Embryonic facial prominence (tissue), 1 donor: ENCODE measurements at regions not wholly inside any gene's neighbourhood (a gene's known extent, or its start where the extent isn't known, plus 50 kb on each side); places are given as distances from the start of the nearest gene placed in this dataset.

ENCODE experiments used
- DNase-seq: peaks from one replicate; pipeline ENCODE4 v3.0.0-alpha.2; 2016; ENCODE audit errors: extremely low spot score

DNA sequence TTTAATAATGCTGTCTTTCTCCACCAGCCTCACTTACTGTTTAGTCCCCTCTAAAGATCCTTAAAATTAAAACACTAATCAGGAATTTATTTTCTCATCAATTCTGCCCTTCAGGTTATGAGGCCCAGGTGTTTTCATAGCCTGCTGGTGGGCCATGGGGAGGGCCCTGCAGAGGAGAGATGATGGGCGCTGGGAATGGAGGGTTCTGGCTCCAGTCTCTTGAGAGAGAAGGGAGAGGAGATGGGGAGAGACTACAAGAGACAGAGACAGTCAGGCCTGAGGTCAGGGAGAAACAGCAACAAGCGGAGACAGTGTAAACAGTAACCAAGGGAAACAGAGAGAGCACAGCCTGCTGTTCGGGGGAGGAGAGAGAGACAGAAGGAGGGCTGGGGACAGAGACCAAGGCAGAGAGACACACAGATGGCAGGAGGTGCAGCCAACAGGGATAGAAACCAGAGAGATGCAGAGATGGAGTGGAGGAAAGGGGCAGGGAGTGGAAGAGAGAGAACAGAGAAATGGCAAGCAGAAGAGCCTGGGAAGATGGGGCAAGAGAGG lies 187.3 kb upstream of the SYT13 start:
- DNase-seq, result no peak

DNA sequence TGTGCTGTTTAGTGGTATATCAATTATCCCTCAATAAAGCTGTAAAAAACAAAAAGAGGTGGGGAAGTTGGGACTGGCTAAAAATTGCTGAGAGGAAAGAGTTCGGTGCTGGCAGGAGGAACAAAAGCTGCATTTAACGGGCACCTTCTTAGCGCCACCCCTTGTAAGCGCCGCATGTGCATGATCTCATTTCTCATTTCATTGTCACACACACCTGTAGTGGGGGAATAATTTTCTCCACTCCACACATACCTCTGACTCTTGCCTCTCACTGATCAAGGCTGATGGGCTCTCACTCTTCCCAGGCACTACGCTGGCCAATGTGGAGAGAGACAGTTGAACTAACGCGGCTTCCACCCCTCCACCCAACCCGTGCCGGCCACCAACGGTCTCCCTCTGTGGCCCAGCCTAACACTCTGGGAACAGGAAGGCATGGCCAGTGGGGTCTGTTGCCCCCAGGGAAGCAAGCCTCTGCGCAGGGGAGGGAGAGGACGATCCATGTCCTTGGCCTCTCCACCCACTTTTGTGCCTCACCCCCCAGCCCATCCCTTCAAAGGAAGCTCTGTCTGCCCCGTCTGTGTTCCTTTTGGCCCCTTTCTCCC lies 186.7 kb upstream of the SYT13 start:
- DNase-seq, result no peak

DNA sequence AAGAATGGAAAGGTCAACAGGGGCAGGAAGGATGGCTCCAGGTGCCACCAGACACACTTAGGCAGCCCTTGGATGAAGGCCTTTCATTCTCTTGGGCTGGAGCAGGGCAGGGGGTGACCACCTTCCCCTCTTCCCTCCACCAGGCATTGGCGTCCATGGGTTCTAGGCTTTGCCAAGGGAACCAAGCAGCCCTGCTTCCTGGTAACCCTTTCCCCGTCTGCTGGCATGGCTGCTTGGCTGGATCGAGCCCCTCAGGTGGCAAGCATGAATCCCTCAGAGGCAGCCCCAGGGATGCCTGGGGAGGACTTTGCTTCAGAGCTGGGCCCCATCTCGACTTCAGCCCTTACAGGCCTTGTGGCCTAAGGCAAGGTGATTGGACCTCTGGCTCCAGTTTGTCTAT lies 185.1 kb upstream of the SYT13 start:
- DNase-seq, result no peak

DNA sequence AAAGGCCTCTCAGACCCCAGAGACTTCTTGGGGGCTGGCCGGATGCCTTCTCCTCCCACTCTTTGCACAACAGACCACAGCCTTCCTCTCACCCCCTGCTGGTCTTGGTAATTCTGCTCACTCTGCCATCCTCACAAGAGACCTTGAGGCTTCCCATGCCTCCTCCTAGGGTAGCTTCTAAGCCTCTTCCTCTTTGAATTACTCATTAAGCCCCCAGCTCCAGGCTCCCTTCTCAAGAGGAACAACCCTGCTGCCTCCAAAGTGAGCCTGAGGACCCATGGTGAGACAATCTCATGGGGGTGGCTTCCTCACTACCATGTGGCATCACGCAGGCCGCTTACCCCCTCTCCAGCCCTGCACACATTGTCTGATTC lies 184.6 kb upstream of the SYT13 start:
- no peak for DNase-seq

DNA sequence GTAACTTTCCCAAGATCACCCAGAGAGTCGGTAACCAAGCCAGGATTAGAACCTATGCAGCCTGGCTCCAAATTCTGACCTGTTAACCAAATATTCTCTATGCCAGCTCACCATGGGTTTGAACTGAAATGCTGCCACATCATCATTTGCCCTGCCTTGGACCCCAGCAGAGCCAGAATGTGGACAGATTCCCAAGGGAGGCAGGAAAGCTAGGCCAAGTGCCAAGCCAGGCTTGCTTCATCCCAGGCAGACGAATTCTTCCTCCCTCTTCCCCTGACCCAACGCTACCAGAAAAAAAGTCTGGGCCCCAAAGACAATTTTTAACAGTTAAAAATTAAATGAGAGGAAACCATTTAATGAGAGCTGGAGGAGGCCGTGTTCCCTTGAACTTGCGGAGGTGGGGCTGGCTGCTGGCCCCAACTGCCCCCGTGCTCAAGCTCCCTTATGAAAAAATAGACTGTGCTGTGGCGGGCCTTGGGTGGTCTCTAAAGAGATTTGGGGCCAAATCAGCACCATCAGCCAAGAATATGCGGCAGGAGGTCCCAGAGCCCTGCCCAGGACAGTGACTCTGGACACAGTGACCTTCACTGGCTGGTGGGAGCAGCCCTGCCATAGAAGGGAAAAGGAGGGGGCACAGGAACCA lies 184.1 kb upstream of the SYT13 start:
- no peak for DNase-seq

DNA sequence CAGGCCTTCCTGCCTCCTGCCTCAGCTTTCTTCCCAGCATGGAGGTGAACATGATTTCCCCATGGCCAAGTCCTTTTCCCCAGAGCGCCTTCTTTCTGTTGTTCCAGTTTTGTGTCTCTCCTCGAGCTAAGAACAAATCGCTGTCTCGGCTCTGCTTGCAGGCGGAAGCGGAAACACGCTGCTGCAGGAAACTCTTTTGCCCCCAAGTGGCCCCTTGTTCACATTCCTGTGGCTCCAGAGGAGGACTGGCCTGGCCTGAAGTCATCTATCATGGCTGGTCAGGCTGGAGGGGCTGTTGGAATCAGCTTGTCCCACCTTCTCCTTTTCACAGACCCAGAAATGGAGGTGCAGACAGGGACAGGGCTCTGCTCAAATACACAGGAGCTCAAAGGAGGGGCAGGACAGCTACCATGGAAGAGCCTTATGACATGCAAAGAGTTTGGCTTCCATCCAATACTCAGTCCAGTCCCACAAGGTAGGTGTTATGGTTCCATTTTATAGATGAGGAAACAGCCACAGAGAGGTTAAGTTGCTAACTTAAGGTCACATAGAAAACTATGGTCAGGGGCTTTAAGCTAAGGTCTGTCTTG lies 182.2 kb upstream of the SYT13 start:
- no peak for DNase-seq

DNA sequence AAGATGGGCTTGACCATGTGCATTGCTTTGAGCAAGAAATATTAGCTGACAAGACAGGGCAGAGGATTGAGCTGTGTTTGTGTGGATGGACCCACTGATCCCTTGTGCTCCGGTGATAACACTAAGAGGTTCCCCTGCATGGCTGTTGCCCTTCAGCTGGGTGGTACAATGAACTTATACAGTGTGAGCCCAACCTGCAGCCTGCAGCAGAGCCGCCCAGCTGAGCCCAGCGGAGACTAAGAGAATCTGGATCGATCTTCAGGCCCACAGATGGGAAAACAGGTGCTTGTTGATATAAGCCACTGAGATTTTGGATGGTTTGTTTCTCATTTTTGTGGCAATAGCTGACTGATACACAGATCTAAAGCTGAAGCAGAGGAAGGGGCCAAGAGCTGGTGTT lies 177.4 kb upstream of the SYT13 start:
- no peak for DNase-seq

DNA sequence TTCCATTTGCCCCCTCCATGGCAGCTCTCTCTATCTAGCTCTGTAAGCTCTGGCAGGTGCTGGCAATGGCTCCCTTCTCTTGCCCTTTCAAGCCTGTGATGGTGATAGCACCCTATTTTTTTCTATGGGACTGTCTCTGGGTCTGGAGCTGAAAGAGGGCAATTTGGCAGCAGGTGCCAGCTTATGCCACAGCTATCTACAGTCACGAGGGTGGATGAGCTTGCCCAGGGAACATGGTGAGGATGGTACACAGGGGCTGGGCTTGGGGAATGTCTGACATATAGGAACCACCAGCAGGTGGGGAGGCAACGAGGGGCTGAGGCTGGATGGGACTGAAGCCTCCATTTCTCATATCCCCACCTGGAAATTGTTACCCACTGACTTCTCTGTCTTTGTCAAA lies 175.4 kb upstream of the SYT13 start:
- DNase-seq, result no peak

DNA sequence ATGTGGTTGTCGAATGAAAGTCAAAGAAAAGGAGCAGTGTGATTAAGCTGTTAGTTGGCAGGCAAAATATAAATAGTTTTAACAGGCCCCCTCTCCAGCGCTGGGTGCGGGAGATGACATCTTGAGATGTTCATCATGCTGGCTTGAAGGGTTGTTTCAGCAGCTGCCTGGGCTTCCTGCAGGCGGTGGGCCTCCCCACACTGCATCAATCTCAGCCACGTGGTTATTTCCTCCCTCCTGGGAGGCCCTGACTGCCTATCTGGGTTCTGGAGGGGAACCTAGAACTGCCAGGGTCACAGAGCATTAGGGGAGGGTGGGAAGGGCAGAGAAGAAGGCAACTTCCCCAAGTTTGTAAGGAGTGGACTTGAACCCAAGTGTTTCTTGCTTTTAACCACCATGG lies 173.3 kb upstream of the SYT13 start:
- no peak for DNase-seq

DNA sequence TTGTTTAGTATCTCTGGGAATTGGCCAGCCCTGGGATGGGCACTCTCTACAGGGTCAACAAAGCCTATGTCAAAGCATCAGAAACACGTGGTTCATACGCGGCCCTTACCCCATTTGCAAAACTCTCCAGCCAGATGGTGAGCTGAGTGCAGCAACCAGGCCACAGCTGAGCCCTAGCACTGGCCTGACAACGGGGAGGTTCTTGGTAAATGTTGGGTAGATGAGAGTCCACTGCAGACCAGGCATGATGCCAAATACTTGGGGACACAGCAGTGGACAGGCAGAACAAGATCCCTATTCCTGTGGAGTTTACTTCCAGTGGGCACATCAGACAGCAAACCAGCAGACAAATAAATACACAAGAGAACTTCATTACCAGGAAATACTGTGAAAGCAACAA lies 172.1 kb upstream of the SYT13 start:
- DNase-seq, result no peak

DNA sequence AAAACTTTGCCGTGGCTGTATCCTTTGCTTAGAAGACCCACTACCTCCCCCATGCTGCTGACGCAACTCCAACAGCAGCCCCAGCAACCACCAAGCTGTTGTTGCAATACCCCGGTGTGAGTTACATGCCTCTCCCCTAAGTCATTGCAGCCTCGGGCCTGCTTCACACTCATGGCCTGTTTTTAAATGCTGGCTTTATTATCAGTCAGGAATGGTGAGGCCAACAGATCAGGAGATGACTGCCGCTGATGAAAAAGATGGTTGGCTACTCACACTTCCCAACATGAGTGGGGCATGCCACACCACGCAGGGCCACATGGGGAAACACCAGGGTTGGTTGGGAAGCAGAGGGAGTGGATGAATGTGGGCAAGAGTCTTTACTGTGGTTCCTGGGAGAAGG lies 171.5 kb upstream of the SYT13 start:
- no peak for DNase-seq

DNA sequence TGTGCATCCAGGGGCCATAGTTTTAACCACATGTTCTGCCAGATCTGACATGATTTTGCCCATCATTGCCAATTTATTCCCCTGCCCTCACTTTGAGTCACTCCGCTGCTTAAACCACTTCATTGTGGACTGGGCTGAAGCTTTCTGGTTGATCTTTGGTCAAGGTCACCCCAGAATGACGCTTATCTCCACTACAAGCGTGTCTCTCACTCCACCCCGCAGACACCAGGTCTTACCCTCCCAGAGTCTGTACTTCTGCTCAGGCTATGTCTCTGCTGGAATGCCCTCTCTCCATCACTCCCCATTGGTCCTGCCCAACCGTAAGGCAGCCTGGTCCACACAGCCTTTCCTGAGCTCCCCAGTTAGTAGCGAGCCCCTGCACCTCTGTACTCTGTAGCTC lies 170.5 kb upstream of the SYT13 start:
- DNase-seq, result no peak

DNA sequence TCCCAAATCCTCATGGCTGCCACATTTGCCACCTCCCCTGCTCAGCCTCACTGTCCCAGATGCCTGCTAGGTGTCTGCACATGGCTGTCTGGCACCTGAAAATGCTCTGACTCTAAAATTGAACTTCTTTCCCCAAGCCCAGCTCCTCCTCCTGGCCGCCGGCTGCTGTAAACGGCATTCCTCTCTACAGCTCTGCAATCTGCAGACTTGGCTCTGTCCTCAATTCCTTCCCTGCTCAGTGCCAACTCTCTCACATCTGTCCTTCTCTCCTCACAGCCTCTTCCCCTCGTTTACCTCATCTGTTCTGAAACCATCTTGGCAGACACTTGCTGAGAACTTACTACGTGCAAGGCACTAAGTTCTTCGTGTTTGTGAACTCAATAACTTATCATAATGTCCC lies 169.4 kb upstream of the SYT13 start:
- no peak for DNase-seq

DNA sequence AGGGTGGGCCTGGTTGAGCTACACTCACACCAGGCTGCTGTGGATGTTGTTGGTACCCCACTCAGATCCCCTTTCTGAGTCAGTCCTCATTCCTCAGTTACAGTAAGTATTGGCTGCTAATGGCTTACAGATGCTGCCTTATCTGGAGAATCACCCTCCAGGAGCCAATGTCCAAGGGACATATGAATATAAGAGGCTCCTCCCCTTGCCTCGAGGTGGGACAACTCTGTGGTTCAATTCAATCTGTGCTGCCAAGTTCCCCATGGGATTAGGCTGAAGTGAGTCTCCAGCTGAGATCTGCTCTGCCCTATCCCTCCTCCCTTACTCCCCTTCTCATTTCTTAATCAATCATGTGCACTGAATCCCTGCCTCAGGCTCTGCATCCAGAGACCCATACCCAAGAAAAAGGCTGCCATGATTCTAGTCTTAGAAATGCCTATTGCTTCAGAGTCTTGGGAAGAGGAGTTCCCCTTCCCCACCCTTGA lies 168.8 kb upstream of the SYT13 start:
- DNase-seq, result no peak

DNA sequence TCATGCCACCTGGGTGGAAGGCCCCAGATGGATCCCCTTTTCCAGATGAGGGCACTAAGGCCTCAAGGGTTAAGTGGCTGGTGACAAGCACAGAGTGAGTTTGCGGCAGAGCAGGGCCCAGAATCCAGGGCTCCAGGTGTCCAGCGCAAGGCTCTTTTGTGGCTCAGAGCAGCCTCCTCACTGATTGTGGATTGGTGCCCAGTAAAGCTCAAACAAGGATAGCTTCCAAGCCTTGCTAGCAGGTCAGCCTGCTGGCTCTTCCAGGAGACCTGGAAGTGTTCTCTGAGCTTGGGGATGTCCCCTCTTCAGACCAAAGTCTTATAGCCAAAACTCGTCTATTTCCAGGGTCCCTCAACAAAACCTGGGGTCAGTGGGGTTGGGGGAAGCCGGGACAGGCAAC lies 167.6 kb upstream of the SYT13 start:
- DNase-seq, result no peak

DNA sequence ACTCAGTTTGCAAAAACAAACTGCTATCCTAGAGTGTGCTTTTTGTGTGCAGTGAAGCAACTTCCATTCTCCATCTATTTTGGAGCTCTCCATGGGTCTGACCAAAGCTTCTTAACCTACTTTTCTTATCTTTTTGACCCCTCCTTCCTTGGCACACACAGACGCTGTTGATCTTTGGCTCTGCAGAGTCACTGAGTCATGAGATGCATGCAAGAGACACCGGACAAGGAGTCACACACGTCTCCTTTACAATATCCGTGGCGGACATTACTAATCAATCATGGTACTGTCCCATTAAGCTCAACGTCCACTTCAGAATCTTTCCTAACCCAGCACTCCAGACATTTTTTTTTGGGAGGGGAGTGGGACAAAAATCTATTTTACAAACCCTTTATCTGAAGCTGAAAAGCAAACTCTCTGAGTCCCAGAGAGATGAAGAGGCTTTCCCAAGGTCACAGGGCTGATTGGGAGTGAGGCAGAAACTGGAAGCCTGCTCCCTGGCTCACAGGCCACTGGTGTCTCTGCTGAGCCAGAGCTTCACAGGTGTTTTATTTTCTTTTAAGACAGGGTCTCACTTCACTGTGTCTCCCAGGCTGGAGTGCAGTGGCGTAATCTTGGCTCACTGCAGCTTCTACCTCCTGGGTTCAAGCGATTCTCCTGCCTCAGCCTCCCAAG lies 165.8 kb upstream of the SYT13 start:
- no peak for DNase-seq

DNA sequence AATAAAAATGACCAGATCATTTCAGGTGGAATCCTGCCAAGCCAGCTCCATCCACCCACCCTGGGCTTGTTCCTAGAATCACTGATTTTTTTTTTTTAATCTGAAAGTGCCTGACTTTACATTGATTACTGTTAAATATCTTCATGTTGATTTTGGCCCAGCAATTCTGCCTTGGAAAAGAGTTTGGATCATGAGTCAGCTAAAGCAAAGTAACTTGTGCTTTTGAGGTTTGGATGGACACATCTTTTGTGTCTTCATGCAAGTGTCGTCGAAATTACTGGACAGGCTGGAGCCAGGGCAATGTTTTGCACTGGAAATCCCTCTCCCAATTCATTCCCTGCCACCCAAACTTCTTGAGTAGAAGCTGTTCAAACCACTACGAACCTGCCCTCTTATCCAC lies 164.0 kb upstream of the SYT13 start:
- DNase-seq, result no peak

DNA sequence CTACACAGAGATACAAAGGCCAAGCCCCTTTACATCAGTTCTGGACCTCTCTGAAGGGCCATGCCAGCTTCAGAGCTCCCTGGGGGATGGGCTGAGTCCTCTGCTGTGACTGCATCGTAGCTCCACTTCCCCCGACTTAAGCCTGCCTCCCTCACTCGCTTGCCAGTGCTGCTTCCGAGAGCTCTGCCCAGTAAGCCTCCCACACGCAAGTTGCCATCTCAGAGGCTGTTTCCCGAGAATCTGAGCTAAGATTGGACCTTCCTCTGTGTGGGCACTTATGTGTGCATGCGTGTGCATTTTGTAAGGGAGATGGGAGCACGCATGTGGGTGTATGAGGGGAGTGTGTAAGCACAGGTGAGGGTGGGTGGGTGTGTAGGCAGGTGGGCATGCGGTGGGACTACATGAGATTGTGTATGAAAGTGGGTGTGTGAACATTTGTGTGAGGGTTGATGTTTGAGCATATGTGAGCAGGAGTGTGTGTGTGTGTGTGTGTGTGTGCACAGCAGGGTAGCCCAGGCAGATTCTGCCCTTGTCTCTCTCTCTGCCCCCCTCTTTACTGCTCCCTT lies 163.0 kb upstream of the SYT13 start:
- DNase-seq, result no peak

DNA sequence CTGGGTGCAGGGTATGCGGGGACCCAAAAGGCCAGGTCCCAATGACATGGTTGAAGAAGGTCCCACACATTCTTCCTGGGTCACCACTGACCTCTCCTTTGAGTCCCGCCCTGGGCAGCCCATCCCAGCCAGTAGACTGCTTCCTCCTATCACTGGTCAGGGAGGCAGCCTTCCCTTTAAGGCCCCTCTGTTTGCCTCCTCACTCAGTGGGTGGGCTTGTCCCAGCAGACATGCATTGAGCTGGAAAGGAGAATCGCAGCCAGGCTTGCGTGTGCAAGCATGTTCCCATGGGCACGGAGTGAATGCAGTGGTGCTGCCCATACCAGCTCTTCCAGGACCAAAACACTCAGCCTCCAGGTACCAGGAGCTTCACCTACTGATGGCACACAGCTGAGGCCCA lies 162.4 kb upstream of the SYT13 start:
- no peak for DNase-seq

DNA sequence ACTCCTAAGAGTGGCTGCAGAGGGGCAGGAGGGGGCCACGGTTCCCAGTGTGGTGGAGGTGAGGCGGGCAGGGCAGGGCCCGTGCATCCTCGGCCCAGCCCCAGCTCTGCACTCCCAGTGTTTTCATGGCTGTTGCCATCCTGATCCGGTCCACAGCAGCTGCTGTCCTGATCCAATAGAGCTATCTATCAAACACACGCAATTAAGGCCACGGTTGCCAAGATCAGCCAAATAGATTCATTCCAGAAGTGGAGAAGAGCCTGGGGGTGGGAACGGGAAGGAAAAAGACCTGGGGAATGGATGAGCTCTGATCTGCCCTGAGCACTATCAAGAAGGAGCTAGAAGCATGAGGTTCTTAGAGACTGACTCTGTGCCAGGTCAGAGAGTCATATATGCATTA lies 160.9 kb upstream of the SYT13 start:
- no peak for DNase-seq

DNA sequence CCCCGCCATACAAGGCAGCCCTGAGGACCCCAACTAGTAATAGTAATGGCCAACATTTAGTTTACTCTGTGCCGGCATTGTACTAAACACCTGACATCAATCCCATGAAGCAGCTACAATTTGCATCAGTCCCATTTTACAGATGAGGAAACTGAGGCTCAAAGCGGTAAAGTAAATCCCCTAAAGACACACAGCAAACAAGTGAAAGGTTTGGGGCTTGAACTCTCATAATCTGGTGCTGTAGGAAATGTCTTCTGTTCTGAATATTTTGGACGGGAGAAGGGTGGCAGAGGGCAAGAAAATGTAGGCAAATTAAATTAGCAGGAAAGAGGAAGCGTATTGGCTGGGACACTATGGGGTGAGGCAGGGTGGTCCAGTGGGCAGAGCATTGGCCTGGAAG lies 160.3 kb upstream of the SYT13 start:
- no peak for DNase-seq

DNA sequence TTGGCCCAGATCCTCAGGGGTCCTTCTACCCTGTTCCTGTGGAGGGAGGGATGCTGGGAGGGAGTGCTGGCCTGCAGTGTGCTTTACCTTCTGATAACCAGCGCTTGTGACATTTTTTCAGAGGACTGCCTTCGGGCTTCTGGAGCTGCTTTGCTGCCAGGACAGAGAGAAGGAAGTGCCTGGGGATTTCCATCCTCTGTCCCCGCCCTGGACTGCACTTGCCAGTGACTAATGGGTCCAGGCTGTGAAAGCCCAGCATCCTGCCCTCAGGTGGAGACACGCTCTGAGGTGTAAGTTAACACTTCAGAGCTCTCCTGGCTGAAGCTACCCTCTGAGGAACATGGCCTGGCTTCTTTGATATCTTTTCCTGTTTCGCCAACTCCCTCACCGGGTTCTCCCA lies 158.7 kb upstream of the SYT13 start:
- no peak for DNase-seq

DNA sequence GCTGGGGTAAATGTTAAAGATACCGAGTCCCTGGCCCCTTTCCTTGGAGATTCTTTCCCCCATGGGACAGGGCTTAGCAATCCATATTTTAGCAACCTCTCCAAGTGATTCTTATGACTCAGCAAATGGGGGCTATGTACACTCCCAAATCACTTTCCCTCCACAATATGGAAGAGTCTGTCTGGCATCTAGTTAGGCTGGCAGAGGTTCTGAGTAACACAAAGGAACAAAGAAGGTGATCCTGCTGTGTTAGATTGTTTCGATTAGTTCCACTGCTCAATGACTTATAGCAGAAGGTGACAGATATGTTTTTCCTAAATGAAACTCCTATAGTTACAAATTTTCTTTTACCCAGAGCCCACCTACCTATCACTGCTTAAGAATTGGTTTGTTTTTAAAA lies 154.0 kb upstream of the SYT13 start:
- no peak for DNase-seq
